Keratinocyte (primary cell): ENCODE measurements at regions not wholly inside any gene's neighbourhood (a gene's known extent, or its start where the extent isn't known, plus 50 kb on each side); places are given as distances from the start of the nearest gene placed in this dataset.

ENCODE experiments used
- DNase-seq: peaks from one replicate; pipeline ENCODE4 v3.0.0-alpha.2; 2011; ENCODE audit warnings: low read depth, missing footprints, low spot score
- FAIRE-seq: peaks from 2 replicates; lab custom pipeline; 2011; peaks lifted over from hg19 to GRCh38; lab: Jason Lieb, UNC
- H2AFZ ChIP-seq: 2 replicates; pipeline ENCODE4 v1.6.0; 2012; ENCODE audit warnings: low read length, control low read depth, inconsistent platforms; ENCODE audit not compliant: control insufficient read depth
- H3K27ac ChIP-seq: 2 replicates; pipeline ENCODE4 v1.5.1; 2011; ENCODE audit warnings: low read length; ENCODE audit not compliant: control insufficient read depth, insufficient read depth
- H3K27me3 ChIP-seq: 3 replicates; pipeline ENCODE4 v1.6.0; 2011; ENCODE audit warnings: low read length; ENCODE audit not compliant: control insufficient read depth, insufficient read depth; ENCODE audit errors: extremely low read depth
- H3K36me3 ChIP-seq, 2 experiments: 2 replicates in 1 of 2; 3 replicates in 1 of 2; pipeline ENCODE4 v1.5.1; 2011; ENCODE audit warnings: low read length in 2 of 2, mild to moderate bottlenecking in 1 of 2; ENCODE audit not compliant: control insufficient read depth in 2 of 2, insufficient read depth in 2 of 2; ENCODE audit errors: extremely low read depth in 1 of 2
- H3K4me1 ChIP-seq: 3 replicates; pipeline ENCODE4 v1.5.1; 2011; ENCODE audit warnings: low read length; ENCODE audit not compliant: control insufficient read depth, insufficient read depth; ENCODE audit errors: extremely low read depth
- H3K4me2 ChIP-seq: 3 replicates; pipeline ENCODE4 v1.6.0; 2011; ENCODE audit warnings: low read depth, low read length; ENCODE audit not compliant: control insufficient read depth, insufficient read depth; ENCODE audit errors: extremely low read depth
- H3K4me3 ChIP-seq, 3 experiments: fragments of 200-600 bp in 1 of 3; sonication (generic) in 1 of 3; 2 replicates in 2 of 3; 3 replicates in 1 of 3; pipeline ENCODE4 v1.5.1; 2011 to 2016; ENCODE audit warnings: low read length in 3 of 3, mild to moderate bottlenecking in 3 of 3, control low read depth in 2 of 3, inconsistent platforms in 1 of 3, low read depth in 1 of 3, mixed read lengths in 1 of 3, mixed run types in 1 of 3, moderate library complexity in 1 of 3; ENCODE audit not compliant: control insufficient read depth in 2 of 3, insufficient read depth in 2 of 3; ENCODE audit errors: extremely low read depth in 1 of 3
- H3K79me2 ChIP-seq: 2 replicates; pipeline ENCODE4 v1.6.0; 2012; ENCODE audit warnings: low read length; ENCODE audit not compliant: control insufficient read depth, insufficient read depth
- H3K9ac ChIP-seq: 3 replicates; pipeline ENCODE4 v1.6.0; 2011; ENCODE audit warnings: low read length; ENCODE audit not compliant: control insufficient read depth, insufficient read depth; ENCODE audit errors: extremely low read depth
- H3K9me1 ChIP-seq: 3 replicates; pipeline ENCODE4 v1.6.0; 2011; ENCODE audit warnings: low read length; ENCODE audit not compliant: control insufficient read depth, insufficient read depth; ENCODE audit errors: extremely low read depth
- H3K9me3 ChIP-seq: 2 replicates; pipeline ENCODE4 v1.5.1; 2012; ENCODE audit warnings: low read depth, low read length; ENCODE audit not compliant: control insufficient read depth
- H4K20me1 ChIP-seq: 3 replicates; pipeline ENCODE4 v1.6.0; 2011; ENCODE audit warnings: low read length; ENCODE audit not compliant: control insufficient read depth, insufficient read depth; ENCODE audit errors: extremely low read depth
- EZH2 ChIP-seq: IDR thresholded peaks from one replicate; pipeline ENCODE4 v1.6.1; 2012; ENCODE audit warnings: inconsistent platforms, mild to moderate bottlenecking, low read length, moderate library complexity
- dilution Hi-C: fragments of 300-500 bp; cut with MboI; formaldehyde crosslinking; loops from one replicate; pipeline ENCODE4 v1.7.0; 2020; ENCODE audit warnings: low sequenced_read_pairs; ENCODE audit not compliant: extremely low pct_ligation_motif_present
- TF ChIP-seq, protein P1 (sequence below), 3 experiments: IDR thresholded peaks in 1 of 3; conservative IDR thresholded peaks in 1 of 3; optimal IDR thresholded peaks in 1 of 3; 2 replicates in 2 of 3; 3 replicates in 1 of 3; pipeline versions ENCODE3 to v1.5.1; 2011; ENCODE audit warnings: low read length in 3 of 3, mild to moderate bottlenecking in 3 of 3, moderate library complexity in 2 of 3, control low read depth in 1 of 3, inconsistent platforms in 1 of 3; ENCODE audit not compliant: insufficient read depth in 2 of 3; ENCODE audit errors: extremely low read depth in 1 of 3

DNA sequence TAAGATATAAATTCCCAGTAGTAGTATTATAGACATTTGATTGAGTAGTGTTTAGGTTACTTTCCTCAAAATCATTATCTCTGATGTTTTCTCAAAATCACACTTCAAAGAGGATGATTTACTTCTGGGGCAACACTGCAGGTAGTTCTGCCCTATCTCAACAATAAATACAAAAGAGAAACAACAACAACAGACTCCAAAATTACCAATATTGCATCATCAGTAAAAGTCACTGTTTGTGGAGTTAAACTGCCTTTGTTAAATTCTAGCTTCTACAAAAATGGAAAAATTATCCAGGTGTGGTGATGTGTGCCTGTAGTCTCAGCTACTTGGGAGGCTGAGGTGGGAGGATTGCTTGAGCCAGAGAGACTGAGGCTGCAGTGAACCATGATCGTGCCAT lies 637.6 kb upstream of the ZNF608 start:
- Histone ChIP-seq H3K4me3 (no peak overlapping the region), H4K20me1 (no peaks in the 10 kb centered on the region), H3K79me2 (no peaks in the 10 kb centered on the region), H3K9me1 (no peaks in the 10 kb centered on the region), H3K4me1 (no peaks in the 10 kb centered on the region), H2AFZ (no peak overlapping the region), H3K9ac (no peak overlapping the region), H3K9me3 (no peaks in the 10 kb centered on the region), H3K4me2 (no peak overlapping the region), H3K27me3 (no peaks in the 10 kb centered on the region), H3K27ac (no peak overlapping the region), H3K36me3 (no peaks in the 10 kb centered on the region)
- DNase-seq = no peak
- dilution Hi-C loops = no loop called here
- TF ChIP-seq, protein P1, sequence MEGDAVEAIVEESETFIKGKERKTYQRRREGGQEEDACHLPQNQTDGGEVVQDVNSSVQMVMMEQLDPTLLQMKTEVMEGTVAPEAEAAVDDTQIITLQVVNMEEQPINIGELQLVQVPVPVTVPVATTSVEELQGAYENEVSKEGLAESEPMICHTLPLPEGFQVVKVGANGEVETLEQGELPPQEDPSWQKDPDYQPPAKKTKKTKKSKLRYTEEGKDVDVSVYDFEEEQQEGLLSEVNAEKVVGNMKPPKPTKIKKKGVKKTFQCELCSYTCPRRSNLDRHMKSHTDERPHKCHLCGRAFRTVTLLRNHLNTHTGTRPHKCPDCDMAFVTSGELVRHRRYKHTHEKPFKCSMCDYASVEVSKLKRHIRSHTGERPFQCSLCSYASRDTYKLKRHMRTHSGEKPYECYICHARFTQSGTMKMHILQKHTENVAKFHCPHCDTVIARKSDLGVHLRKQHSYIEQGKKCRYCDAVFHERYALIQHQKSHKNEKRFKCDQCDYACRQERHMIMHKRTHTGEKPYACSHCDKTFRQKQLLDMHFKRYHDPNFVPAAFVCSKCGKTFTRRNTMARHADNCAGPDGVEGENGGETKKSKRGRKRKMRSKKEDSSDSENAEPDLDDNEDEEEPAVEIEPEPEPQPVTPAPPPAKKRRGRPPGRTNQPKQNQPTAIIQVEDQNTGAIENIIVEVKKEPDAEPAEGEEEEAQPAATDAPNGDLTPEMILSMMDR (optimal IDR thresholded peaks at IDR 0.05 in 1 of 3, IDR thresholded peaks at IDR 0.05 in 1 of 3, conservative IDR thresholded peaks at IDR 0.05 in 1 of 3; ENCODE audit: extremely low read depth in 1 of 3, insufficient read depth in 2 of 3, low read length in 3 of 3) = no peak
- no peak for TF ChIP-seq EZH2
- no peak for FAIRE-seq

- Histone ChIP-seq H3K4me3 (no peak overlapping the region), H3K27ac (no peak overlapping the region), H3K79me2 (no peaks in the 10 kb centered on the region), H3K9ac (no peak overlapping the region), H3K4me1 (peaks cover 16% of the 10 kb centered on the region), H3K4me2 (no peak overlapping the region), H3K36me3 (no peaks in the 10 kb centered on the region), H4K20me1 (no peaks in the 10 kb centered on the region), H3K9me3 (no peaks in the 10 kb centered on the region), H3K27me3 (no peaks in the 10 kb centered on the region), H2AFZ (no peak overlapping the region), H3K9me1 (no peaks in the 10 kb centered on the region)
- no peak for DNase-seq
- dilution Hi-C loops = no loop called here
- FAIRE-seq = no peak
- TF ChIP-seq, protein P1 (optimal IDR thresholded peaks at IDR 0.05 in 1 of 3, IDR thresholded peaks at IDR 0.05 in 1 of 3, conservative IDR thresholded peaks at IDR 0.05 in 1 of 3; ENCODE audit: extremely low read depth in 1 of 3, insufficient read depth in 2 of 3, low read length in 3 of 3) = no peak
- no peak for TF ChIP-seq EZH2
Observed at GRCh38 chr5:125390326-125390725, 643.9 kb upstream of the ZNF608 start.
